Bone marrow (tissue), 2 donors: ENCODE measurements at regions not wholly inside any gene's neighbourhood (a gene's known extent, or its start where the extent isn't known, plus 50 kb on each side); places are given as distances from the start of the nearest gene placed in this dataset.

Source experiments
- DNase-seq, 2 donors: peaks; one replicate each; lab custom pipeline; 2025; lab: John Stamatoyannopoulos, UW

GRCh38 chr10:118537623-118538022 lies 57.8 kb downstream of the PRLHR start:
- DNase-seq, result no peak

GRCh38 chr10:118534136-118534535 lies 61.3 kb downstream of the PRLHR start:
- DNase-seq, result no peak

GRCh38 chr10:118531105-118531852 lies 64.2 kb downstream of the PRLHR start:
- DNase-seq, result no peak

GRCh38 chr10:118528426-118528825 lies 67.0 kb downstream of the PRLHR start:
- DNase-seq, result no peak

GRCh38 chr10:118523775-118524174 lies 71.7 kb downstream of the PRLHR start:
- DNase-seq, result no peak

- no peak for DNase-seq
These were observed 72.5 kb downstream of the PRLHR start for GRCh38 chr10:118522791-118523498.

- no peak for DNase-seq
These were observed 73.9 kb downstream of the PRLHR start for GRCh38 chr10:118521415-118522117.

GRCh38 chr10:118520116-118520742 lies 75.2 kb downstream of the PRLHR start:
- DNase-seq, result no peak

GRCh38 chr10:118518095-118518494 lies 77.4 kb downstream of the PRLHR start:
- DNase-seq, result no peak

- no peak for DNase-seq
These were observed 78.7 kb downstream of the PRLHR start for GRCh38 chr10:118516716-118517115.

GRCh38 chr10:118513174-118513573 lies 82.3 kb downstream of the PRLHR start:
- no peak for DNase-seq

- no peak for DNase-seq
These were observed 83.7 kb downstream of the PRLHR start for GRCh38 chr10:118511711-118512110.

- DNase-seq, result no peak
These were observed 86.6 kb downstream of the PRLHR start for GRCh38 chr10:118508863-118509262.

GRCh38 chr10:118508355-118508754 lies 87.1 kb downstream of the PRLHR start:
- no peak for DNase-seq

- DNase-seq, result no peak
These were observed 88.5 kb downstream of the PRLHR start for GRCh38 chr10:118506671-118507590.

- no peak for DNase-seq
These were observed 90.1 kb downstream of the PRLHR start for GRCh38 chr10:118505363-118505762.

GRCh38 chr10:118504467-118505205 lies 90.8 kb downstream of the PRLHR start:
- DNase-seq, result no peak

- no peak for DNase-seq
These were observed 91.4 kb downstream of the PRLHR start for GRCh38 chr10:118504044-118504443.

GRCh38 chr10:118503192-118503591 lies 92.3 kb downstream of the PRLHR start:
- DNase-seq, result no peak

- no peak for DNase-seq
These were observed 93.6 kb downstream of the PRLHR start for GRCh38 chr10:118501637-118502440.
